HG03558 (cell line): ENCODE measurements at regions not wholly inside any gene's neighbourhood (a gene's known extent, or its start where the extent isn't known, plus 50 kb on each side); places are given as distances from the start of the nearest gene placed in this dataset.

Experiments used
- ATAC-seq: cut with Tn5 transposase; IDR thresholded peaks from one replicate; pipeline ENCODE4 v1.9.1; 2021; ENCODE audit warnings: moderate number of reproducible peaks; ENCODE audit not compliant: unreplicated experiment; ENCODE audit errors: extremely low read depth

GRCh38 chr1:4305526-4306301 is 348.7 kb upstream of the AJAP1 start:
- ATAC-seq, result no peak

- no peak for ATAC-seq
Measured at GRCh38 chr1:4306559-4307467, 347.6 kb upstream of the AJAP1 start.

GRCh38 chr1:4307468-4307845 is 347.0 kb upstream of the AJAP1 start:
- no peak for ATAC-seq

GRCh38 chr1:4307911-4308545 is 346.4 kb upstream of the AJAP1 start:
- ATAC-seq, result no peak

- ATAC-seq, result no peak
Measured at GRCh38 chr1:4308806-4309205, 345.6 kb upstream of the AJAP1 start.

GRCh38 chr1:4309676-4310320 is 344.6 kb upstream of the AJAP1 start:
- ATAC-seq, result no peak

- no peak for ATAC-seq
Measured at GRCh38 chr1:4310396-4310923, 343.9 kb upstream of the AJAP1 start.

GRCh38 chr1:4312024-4312423 is 342.4 kb upstream of the AJAP1 start:
- ATAC-seq, result no peak

- ATAC-seq, result no peak
Measured at GRCh38 chr1:4315202-4315601, 339.2 kb upstream of the AJAP1 start.

- ATAC-seq, result no peak
Measured at GRCh38 chr1:4317207-4317606, 337.2 kb upstream of the AJAP1 start.

GRCh38 chr1:4318720-4319119 is 335.7 kb upstream of the AJAP1 start:
- ATAC-seq, result no peak

GRCh38 chr1:4319496-4319895 is 334.9 kb upstream of the AJAP1 start:
- no peak for ATAC-seq

- no peak for ATAC-seq
Measured at GRCh38 chr1:4322881-4323280, 331.5 kb upstream of the AJAP1 start.

- no peak for ATAC-seq
Measured at GRCh38 chr1:4323309-4323708, 331.1 kb upstream of the AJAP1 start.

GRCh38 chr1:4324525-4324924 is 329.9 kb upstream of the AJAP1 start:
- no peak for ATAC-seq

- ATAC-seq, result no peak
Measured at GRCh38 chr1:4327142-4327541, 327.3 kb upstream of the AJAP1 start.

- ATAC-seq, result no peak
Measured at GRCh38 chr1:4328402-4329071, 325.9 kb upstream of the AJAP1 start.

GRCh38 chr1:4330805-4331766 is 323.3 kb upstream of the AJAP1 start:
- ATAC-seq, result no peak

- no peak for ATAC-seq
Measured at GRCh38 chr1:4331767-4332163, 322.6 kb upstream of the AJAP1 start.
